HCT116 (cell line): ENCODE measurements at regions not wholly inside any gene's neighbourhood (a gene's known extent, or its start where the extent isn't known, plus 50 kb on each side); places are given as distances from the start of the nearest gene placed in this dataset.

Experiments
- ATAC-seq: fragments of 200-7000 bp; cut with Tn5 transposase; 2 replicates; pipeline ENCODE4 v1.9.1; 2020; ENCODE audit warnings: mild to moderate bottlenecking, moderate library complexity
- BruUV-seq: library from RNA; stranded (reverse); fragments of 400-500 nt; replicated peaks from 2 replicates; lab custom pipeline; 2021; lab: Mats Ljungman, UMichigan
- CTCF ChIA-PET: fragments of 300-600 bp; sonication (Branson Sonifier 250); formaldehyde crosslinking; loops from one replicate; lab custom pipeline; 2021; ENCODE audit warnings: antibody characterized with exemption; lab: Charles Lee
- POLR2A ChIA-PET: fragments of 300-600, 350-600 bp; sonication (Branson Sonifier 250); formaldehyde crosslinking; loops from one replicate; lab custom pipeline; 2021; ENCODE audit warnings: antibody characterized with exemption; lab: Charles Lee
- RAD21 ChIA-PET, 2 experiments: fragments of 300-600 bp; sonication (Branson Sonifier 250); formaldehyde crosslinking; loops; one replicate each; lab custom pipeline; 2023; ENCODE audit warnings: low total read pairs in 2 of 2; ENCODE audit not compliant: uncharacterized antibody in 2 of 2, unreplicated experiment in 2 of 2, low non-redundant PET in 1 of 2; lab: Charles Lee
- DNase-seq: peaks from one replicate; pipeline ENCODE4 v3.0.0-alpha.2; 2010; ENCODE audit warnings: low read depth, low spot score
- H2AFZ ChIP-seq: fragments of 200-600 bp; shearing (Covaris generic), sonication (generic); 2 replicates; pipeline ENCODE4 v1.6.1; 2017; ENCODE audit warnings: low read depth, mixed run types, mixed read lengths, antibody characterized with exemption, low read length; ENCODE audit not compliant: poor library complexity, severe bottlenecking
- H3K27ac ChIP-seq: 2 replicates; pipeline ENCODE4 v1.5.1; 2012; ENCODE audit warnings: low read depth, low read length
- H3K27me3 ChIP-seq: fragments of 200-600 bp; sonication (generic); 2 replicates; pipeline ENCODE4 v1.6.1; 2016; ENCODE audit warnings: mixed run types, low read length, mixed read lengths; ENCODE audit not compliant: insufficient read depth
- H3K36me3 ChIP-seq, 2 experiments: fragments of 200-500 bp in 1 of 2; fragments of 200-600 bp in 1 of 2; sonication (Bioruptor generic) in 1 of 2; sonication (generic) in 1 of 2; 2 replicates each; pipeline versions ENCODE4 v1.5.1 to v1.6.1; 2014 to 2016; ENCODE audit warnings: low read length in 2 of 2, inconsistent platforms in 1 of 2, mixed read lengths in 1 of 2, mixed run types in 1 of 2; ENCODE audit not compliant: insufficient read depth in 2 of 2, control insufficient read depth in 1 of 2
- H3K4me1 ChIP-seq, 2 experiments: fragments of 200-600 bp in 1 of 2; sonication (generic) in 1 of 2; 2 replicates each; pipeline versions ENCODE4 v1.5.1 to v1.6.1; 2012 to 2017; ENCODE audit warnings: low read length in 2 of 2, inconsistent platforms in 1 of 2, mild to moderate bottlenecking in 1 of 2, mixed read lengths in 1 of 2, mixed run types in 1 of 2, moderate library complexity in 1 of 2; ENCODE audit not compliant: insufficient read depth in 2 of 2, control insufficient read depth in 1 of 2
- H3K4me2 ChIP-seq: fragments of 200-600 bp; sonication (generic); 2 replicates; pipeline ENCODE4 v1.6.1; 2017; ENCODE audit warnings: mixed run types, low read length, mixed read lengths
- H3K4me3 ChIP-seq, 2 experiments: fragments of 200-600 bp in 1 of 2; sonication (generic) in 1 of 2; replicated peaks in 1 of 2; 2 replicates each; pipeline ENCODE4 v1.5.1; 2011 to 2016; ENCODE audit warnings: low read length in 2 of 2, control low read depth in 1 of 2, low read depth in 1 of 2, mild to moderate bottlenecking in 1 of 2, mixed read lengths in 1 of 2, mixed run types in 1 of 2
- H3K79me2 ChIP-seq: fragments of 200-600 bp; sonication (generic); 2 replicates; pipeline ENCODE4 v1.6.1; 2017; ENCODE audit warnings: mild to moderate bottlenecking, mixed run types, low read length, moderate library complexity, mixed read lengths; ENCODE audit not compliant: insufficient read depth
- H3K9ac ChIP-seq: fragments of 200-600 bp; sonication (generic); 2 replicates; pipeline ENCODE4 v1.6.1; 2016; ENCODE audit warnings: low read length, mixed read lengths
- H3K9me2 ChIP-seq: fragments of 200-600 bp; sonication (generic), shearing (Covaris generic); 2 replicates; pipeline ENCODE4 v1.6.1; 2017; ENCODE audit warnings: mixed run types, mild to moderate bottlenecking, moderate library complexity; ENCODE audit not compliant: insufficient read depth
- H3K9me3 ChIP-seq, 2 experiments: fragments of 200-500 bp in 1 of 2; fragments of 200-600 bp in 1 of 2; sonication (Bioruptor generic) in 1 of 2; sonication (generic) in 1 of 2; 2 replicates each; pipeline ENCODE4 v1.6.1; 2014 to 2017; ENCODE audit warnings: low read length in 2 of 2, mixed read lengths in 2 of 2, inconsistent platforms in 1 of 2, low read depth in 1 of 2, mild to moderate bottlenecking in 1 of 2, mixed run types in 1 of 2, moderate library complexity in 1 of 2; ENCODE audit not compliant: control insufficient read depth in 1 of 2, insufficient read depth in 1 of 2
- H4K20me1 ChIP-seq: fragments of 200-600 bp; sonication (generic), shearing (Covaris generic); 2 replicates; pipeline ENCODE4 v1.6.1; 2017; ENCODE audit warnings: mixed run types, mild to moderate bottlenecking, moderate library complexity; ENCODE audit not compliant: insufficient read depth
- CBX3 ChIP-seq: IDR thresholded peaks from 2 replicates; pipeline ENCODE4 v1.6.1; 2012; ENCODE audit warnings: low read depth
- CEBPB ChIP-seq: IDR thresholded peaks from 2 replicates; pipeline ENCODE4 v1.6.1; 2012; ENCODE audit warnings: low read depth
- EZH2phosphoT487 ChIP-seq: fragments of 200-600 bp; IDR thresholded peaks from 2 replicates; pipeline ENCODE4 v1.6.1; 2018; ENCODE audit warnings: antibody characterized with exemption, borderline replicate concordance
- FOSL1 ChIP-seq: IDR thresholded peaks from 2 replicates; pipeline ENCODE4 v1.6.1; 2012; ENCODE audit warnings: low read depth
- JUND ChIP-seq: IDR thresholded peaks from 2 replicates; pipeline ENCODE4 v1.6.1; 2012
- POLR2A ChIP-seq: IDR thresholded peaks from 2 replicates; pipeline ENCODE4 v1.7.0; 2011; ENCODE audit warnings: borderline replicate concordance; ENCODE audit not compliant: insufficient read depth, insufficient read length; ENCODE audit errors: extremely low read depth
- POLR2AphosphoS5 ChIP-seq: IDR thresholded peaks from 2 replicates; pipeline ENCODE4 v1.6.1; 2011; ENCODE audit warnings: mild to moderate bottlenecking, low read depth, low read length, moderate library complexity
- SIN3A ChIP-seq: IDR thresholded peaks from 2 replicates; pipeline ENCODE4 v1.6.1; 2012; ENCODE audit warnings: low read depth
- SP1 ChIP-seq: IDR thresholded peaks from 2 replicates; pipeline ENCODE4 v1.6.1; 2012; ENCODE audit warnings: low read depth
- SRF ChIP-seq: IDR thresholded peaks from 2 replicates; pipeline ENCODE4 v1.6.1; 2012; ENCODE audit warnings: low read depth
- ZFX ChIP-seq: fragments of 450-650 bp; IDR thresholded peaks from 2 replicates; pipeline ENCODE4 v1.6.1; 2017
- ZNF274 ChIP-seq: fragments of 200-500 bp; sonication (Bioruptor generic); IDR thresholded peaks from 2 replicates; pipeline ENCODE4 v1.6.1; 2014; ENCODE audit warnings: mild to moderate bottlenecking, low read depth, low read length, inconsistent platforms
- intact Hi-C: fragments of 100-400 bp; cut with micrococcal nuclease; formaldehyde crosslinking; loops from 2 replicates; pipeline ENCODE4 v1.10.0; 2022
- TF ChIP-seq, protein P1 (sequence below): IDR thresholded peaks from 2 replicates; pipeline ENCODE4 v1.6.1; 2011; ENCODE audit warnings: mild to moderate bottlenecking, low read length, moderate library complexity; ENCODE audit not compliant: insufficient replicate concordance; ENCODE audit errors: extremely low read depth
- TF ChIP-seq, protein P2 (sequence below): IDR thresholded peaks from 2 replicates; pipeline ENCODE4 v1.6.1; 2012
- TF ChIP-seq, protein P3 (sequence below): IDR thresholded peaks from 2 replicates; pipeline ENCODE4 v1.6.1; 2012
- TF ChIP-seq, protein P4 (sequence below), 3 experiments: fragments of 200-600 bp in 1 of 3; sonication (generic) in 1 of 3; IDR thresholded peaks in 2 of 3; conservative IDR thresholded peaks in 1 of 3; 2 replicates each; pipeline ENCODE4 v1.5.1; 2012 to 2017; ENCODE audit warnings: low read depth in 2 of 3, low read length in 2 of 3, antibody characterized with exemption in 1 of 3, borderline replicate concordance in 1 of 3, control low read depth in 1 of 3, mild to moderate bottlenecking in 1 of 3, mixed read lengths in 1 of 3, mixed run types in 1 of 3, moderate library complexity in 1 of 3; ENCODE audit not compliant: insufficient read depth in 1 of 3

DNA sequence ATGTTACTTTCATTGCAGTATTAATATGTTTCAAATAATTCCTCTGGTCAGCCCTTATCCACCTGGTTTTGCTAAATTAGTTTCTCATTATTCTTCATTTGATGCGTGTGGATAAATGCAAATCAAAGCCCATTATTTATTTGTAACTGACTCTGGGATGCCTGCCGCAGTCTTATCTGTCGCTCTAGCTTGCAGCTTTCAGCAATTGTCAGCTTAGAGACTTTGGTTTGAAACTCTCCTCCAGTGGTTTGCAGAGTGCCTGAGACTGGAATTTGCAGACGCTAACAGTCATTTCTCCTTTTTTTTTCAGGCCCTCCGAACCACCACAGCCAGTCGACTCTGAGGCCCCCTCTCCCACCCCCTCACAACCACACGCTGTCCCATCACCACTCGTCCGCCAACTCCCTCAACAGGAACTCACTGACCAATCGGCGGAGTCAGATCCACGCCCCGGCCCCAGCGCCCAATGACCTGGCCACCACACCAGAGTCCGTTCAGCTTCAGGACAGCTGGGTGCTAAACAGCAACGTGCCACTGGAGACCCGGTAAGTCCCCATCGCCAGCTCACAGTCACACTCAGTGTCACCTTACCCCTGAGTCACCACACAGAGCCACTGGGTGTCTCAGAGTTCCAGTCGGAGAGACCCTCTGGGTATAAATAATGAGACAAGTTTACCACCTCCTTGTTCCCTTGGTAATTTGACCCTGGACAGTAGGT, 339.0 kb upstream of the WWC1 start:
- Histone ChIP-seq H3K36me3 (no peaks in the 10 kb centered on the region), H3K9ac (no peak overlapping the region), H3K4me3 (no peak overlapping the region), H3K27ac (no peak overlapping the region), H3K9me2 (no peaks in the 10 kb centered on the region), H3K4me2 (no peak overlapping the region), H3K9me3 (no peaks in the 10 kb centered on the region)
- intact Hi-C loops: no loop called here
- RAD21 ChIA-PET: no interaction called here
- CTCF ChIA-PET: no interaction called here
- no peak for ATAC-seq
- TF ChIP-seq POLR2A (no peak), EZH2phosphoT487 (no peak), SP1 (no peak), FOSL1 (no peak), POLR2AphosphoS5 (no peak), SIN3A (no peak), CEBPB (no peak), CBX3 (no peak), ZNF274 (no peak), SRF (no peak), ZFX (no peak), JUND (no peak)
- TF ChIP-seq, protein P1, sequence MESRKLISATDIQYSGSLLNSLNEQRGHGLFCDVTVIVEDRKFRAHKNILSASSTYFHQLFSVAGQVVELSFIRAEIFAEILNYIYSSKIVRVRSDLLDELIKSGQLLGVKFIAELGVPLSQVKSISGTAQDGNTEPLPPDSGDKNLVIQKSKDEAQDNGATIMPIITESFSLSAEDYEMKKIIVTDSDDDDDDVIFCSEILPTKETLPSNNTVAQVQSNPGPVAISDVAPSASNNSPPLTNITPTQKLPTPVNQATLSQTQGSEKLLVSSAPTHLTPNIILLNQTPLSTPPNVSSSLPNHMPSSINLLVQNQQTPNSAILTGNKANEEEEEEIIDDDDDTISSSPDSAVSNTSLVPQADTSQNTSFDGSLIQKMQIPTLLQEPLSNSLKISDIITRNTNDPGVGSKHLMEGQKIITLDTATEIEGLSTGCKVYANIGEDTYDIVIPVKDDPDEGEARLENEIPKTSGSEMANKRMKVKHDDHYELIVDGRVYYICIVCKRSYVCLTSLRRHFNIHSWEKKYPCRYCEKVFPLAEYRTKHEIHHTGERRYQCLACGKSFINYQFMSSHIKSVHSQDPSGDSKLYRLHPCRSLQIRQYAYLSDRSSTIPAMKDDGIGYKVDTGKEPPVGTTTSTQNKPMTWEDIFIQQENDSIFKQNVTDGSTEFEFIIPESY: no peak
- TF ChIP-seq, protein P2, sequence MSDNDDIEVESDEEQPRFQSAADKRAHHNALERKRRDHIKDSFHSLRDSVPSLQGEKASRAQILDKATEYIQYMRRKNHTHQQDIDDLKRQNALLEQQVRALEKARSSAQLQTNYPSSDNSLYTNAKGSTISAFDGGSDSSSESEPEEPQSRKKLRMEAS: no peak
- TF ChIP-seq, protein P3, sequence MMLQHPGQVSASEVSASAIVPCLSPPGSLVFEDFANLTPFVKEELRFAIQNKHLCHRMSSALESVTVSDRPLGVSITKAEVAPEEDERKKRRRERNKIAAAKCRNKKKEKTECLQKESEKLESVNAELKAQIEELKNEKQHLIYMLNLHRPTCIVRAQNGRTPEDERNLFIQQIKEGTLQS: no peak
- TF ChIP-seq, protein P4, sequence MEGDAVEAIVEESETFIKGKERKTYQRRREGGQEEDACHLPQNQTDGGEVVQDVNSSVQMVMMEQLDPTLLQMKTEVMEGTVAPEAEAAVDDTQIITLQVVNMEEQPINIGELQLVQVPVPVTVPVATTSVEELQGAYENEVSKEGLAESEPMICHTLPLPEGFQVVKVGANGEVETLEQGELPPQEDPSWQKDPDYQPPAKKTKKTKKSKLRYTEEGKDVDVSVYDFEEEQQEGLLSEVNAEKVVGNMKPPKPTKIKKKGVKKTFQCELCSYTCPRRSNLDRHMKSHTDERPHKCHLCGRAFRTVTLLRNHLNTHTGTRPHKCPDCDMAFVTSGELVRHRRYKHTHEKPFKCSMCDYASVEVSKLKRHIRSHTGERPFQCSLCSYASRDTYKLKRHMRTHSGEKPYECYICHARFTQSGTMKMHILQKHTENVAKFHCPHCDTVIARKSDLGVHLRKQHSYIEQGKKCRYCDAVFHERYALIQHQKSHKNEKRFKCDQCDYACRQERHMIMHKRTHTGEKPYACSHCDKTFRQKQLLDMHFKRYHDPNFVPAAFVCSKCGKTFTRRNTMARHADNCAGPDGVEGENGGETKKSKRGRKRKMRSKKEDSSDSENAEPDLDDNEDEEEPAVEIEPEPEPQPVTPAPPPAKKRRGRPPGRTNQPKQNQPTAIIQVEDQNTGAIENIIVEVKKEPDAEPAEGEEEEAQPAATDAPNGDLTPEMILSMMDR (IDR thresholded peaks at IDR 0.05 in 2 of 3, conservative IDR thresholded peaks at IDR 0.05 in 1 of 3; ENCODE audit: borderline replicate concordance in 1 of 3, insufficient read depth in 1 of 3, low read depth in 2 of 3, low read length in 2 of 3): no peak
- TF ChIP-seq, all 23 proteins: peak for 0
- no TSS peak for BruUV-seq
- no peak for DNase-seq
- Histone ChIP-seq H4K20me1 (no peaks in the 10 kb centered on the region), H3K27me3 (peaks cover 46% of the 10 kb centered on the region), H3K79me2 (no peaks in the 10 kb centered on the region), H3K4me1 (no peaks in the 10 kb centered on the region), H2AFZ (no peak overlapping the region)
- POLR2A ChIA-PET: no interaction called here
